K562 (cell line): ENCODE measurements at regions not wholly inside any gene's neighbourhood (a gene's known extent, or its start where the extent isn't known, plus 50 kb on each side); places are given as distances from the start of the nearest gene placed in this dataset.

ENCODE experiments used
- ATAC-seq: fragments of 200-7000 bp; cut with Tn5 transposase; 3 replicates; pipeline ENCODE4 v1.9.1; 2020; ENCODE audit warnings: moderate library complexity
- BruUV-seq: library from RNA; stranded (reverse); fragments of 400-500 nt; replicated peaks from 2 replicates; lab custom pipeline; 2021; lab: Mats Ljungman, UMichigan
- CTCF ChIA-PET: fragments of 300-600 bp; formaldehyde crosslinking; extraction: SDS; loops from one replicate; lab custom pipeline; 2021; ENCODE audit warnings: low intra/inter-chr PET ratio; lab: Yijun Ruan, JAX
- POLR2A ChIA-PET: fragments of 300-600, 350-650 bp; sonication (Branson Sonifier 250); formaldehyde crosslinking; extraction: SDS; loops from one replicate; lab custom pipeline; 2021; ENCODE audit warnings: antibody characterized with exemption, inconsistent platforms; lab: Yijun Ruan, JAX
- DNase-seq, 4 experiments: peaks; one replicate each; pipeline versions ENCODE4 v3.0.0 to v3.0.0-alpha.2; 2011 to 2018; ENCODE audit warnings: low spot score in 3 of 4, mixed read lengths in 3 of 4; ENCODE audit errors: extremely low read depth in 1 of 4
- FAIRE-seq: peaks from 2 replicates; lab custom pipeline; 2011; peaks lifted over from hg19 to GRCh38; lab: Jason Lieb, UNC
- H2AFZ ChIP-seq: 2 replicates; pipeline ENCODE4 v1.6.0; 2011; ENCODE audit warnings: low read depth, low read length, control low read depth, inconsistent platforms
- H3K27ac ChIP-seq: fragments of 200-600 bp; 3 replicates; pipeline ENCODE4 v1.8.0; 2011; ENCODE audit warnings: low read depth, mild to moderate bottlenecking, control low read depth, inconsistent platforms, low read length, moderate library complexity, mixed read lengths; ENCODE audit errors: extremely low read depth
- H3K27me3 ChIP-seq, 2 experiments: fragments of 300-600 bp in 1 of 2; 2 replicates in 1 of 2; 3 replicates in 1 of 2; pipeline versions ENCODE4 v1.6.0 to v1.8.0; 2011; ENCODE audit warnings: inconsistent platforms in 2 of 2, low read length in 2 of 2, mild to moderate bottlenecking in 1 of 2, mixed read lengths in 1 of 2, moderate library complexity in 1 of 2; ENCODE audit not compliant: control insufficient read depth in 2 of 2, insufficient read depth in 2 of 2
- H3K36me3 ChIP-seq: fragments of 300-600 bp; 3 replicates; pipeline ENCODE4 v1.8.0; 2011; ENCODE audit warnings: mild to moderate bottlenecking, low read length, inconsistent platforms; ENCODE audit not compliant: control insufficient read depth, insufficient read depth
- H3K4me1 ChIP-seq, 2 experiments: fragments of 200-600 bp in 1 of 2; replicated peaks in 1 of 2; 2 replicates in 1 of 2; 3 replicates in 1 of 2; pipeline versions ENCODE4 v1.5.1 to v1.8.0; 2011; ENCODE audit warnings: inconsistent platforms in 2 of 2, low read length in 2 of 2, mild to moderate bottlenecking in 1 of 2, mixed read lengths in 1 of 2, moderate library complexity in 1 of 2; ENCODE audit not compliant: control insufficient read depth in 2 of 2, insufficient read depth in 2 of 2
- H3K4me2 ChIP-seq: 2 replicates; pipeline ENCODE4 v1.6.1; 2011; ENCODE audit warnings: low read length, control low read depth, inconsistent platforms, mixed read lengths; ENCODE audit not compliant: insufficient read depth
- H3K4me3 ChIP-seq: fragments of 200-600 bp; sonication (generic), shearing (Covaris generic); 2 replicates; pipeline ENCODE4 v1.5.1; 2016; ENCODE audit warnings: control low read depth, inconsistent platforms
- H3K79me2 ChIP-seq: fragments of 200-600 bp; 3 replicates; pipeline ENCODE4 v1.8.0; 2011; ENCODE audit warnings: low read length, inconsistent platforms; ENCODE audit not compliant: control insufficient read depth, insufficient read depth
- H3K9ac ChIP-seq, 2 experiments: 2 replicates each; pipeline versions ENCODE4 v1.6.0 to v1.6.1; 2011; ENCODE audit warnings: low read depth in 2 of 2, low read length in 2 of 2, control low read depth in 1 of 2, inconsistent platforms in 1 of 2, mild to moderate bottlenecking in 1 of 2, mixed read lengths in 1 of 2; ENCODE audit not compliant: insufficient read depth in 1 of 2
- H3K9me1 ChIP-seq: one replicate; pipeline ENCODE4 v1.6.0; 2011; ENCODE audit warnings: inconsistent platforms, mild to moderate bottlenecking, low read length, moderate library complexity; ENCODE audit not compliant: control insufficient read depth, insufficient read depth
- H3K9me3 ChIP-seq: replicated peaks from 2 replicates; pipeline ENCODE4 v1.5.1; 2011; ENCODE audit warnings: low read depth, low read length, inconsistent platforms; ENCODE audit not compliant: control insufficient read depth, insufficient read depth
- H4K20me1 ChIP-seq: replicated peaks from 2 replicates; pipeline ENCODE4 v1.6.1; 2011; ENCODE audit warnings: low read length, inconsistent platforms, mixed read lengths; ENCODE audit not compliant: control insufficient read depth, insufficient read depth
- CHD2 ChIP-seq: IDR thresholded peaks from 2 replicates; pipeline ENCODE4 v1.6.1; 2011; ENCODE audit warnings: low read depth, low read length
- CTCFL ChIP-seq: IDR thresholded peaks from 2 replicates; pipeline ENCODE4 v1.6.1; 2011; ENCODE audit warnings: borderline replicate concordance, low read depth, mild to moderate bottlenecking, moderate library complexity, low read length; ENCODE audit not compliant: insufficient read depth, poor library complexity, severe bottlenecking
- L3MBTL2 ChIP-seq: fragments of 450-650 bp; IDR thresholded peaks from 2 replicates; pipeline ENCODE4 v1.6.1; 2016; ENCODE audit warnings: mild to moderate bottlenecking, moderate library complexity
- NCOR1 ChIP-seq: fragments of 450-650 bp; IDR thresholded peaks from 2 replicates; pipeline ENCODE4 v1.6.1; 2016; ENCODE audit warnings: mild to moderate bottlenecking, moderate library complexity
- PREB ChIP-seq: sonication (generic); formaldehyde crosslinking; IDR thresholded peaks from 2 replicates; pipeline ENCODE4 v1.8.1; 2023; ENCODE audit warnings: mild to moderate bottlenecking, missing genetic modification reagents
- RBM17 ChIP-seq: fragments of 200-400 bp; formaldehyde crosslinking; IDR thresholded peaks from 2 replicates; pipeline ENCODE4 v1.6.1; 2017; ENCODE audit warnings: low read depth, mild to moderate bottlenecking, low read length, borderline replicate concordance
- RFX1 ChIP-seq: fragments of 450-650 bp; IDR thresholded peaks from 2 replicates; pipeline ENCODE4 v1.6.1; 2016; ENCODE audit warnings: mild to moderate bottlenecking, moderate library complexity
- RNF2 ChIP-seq: sonication (generic); IDR thresholded peaks from 2 replicates; pipeline ENCODE4 v1.6.1; 2016
- SREBF1 ChIP-seq: fragments of 150-350 bp; IDR thresholded peaks from 2 replicates; pipeline ENCODE4 v1.6.1; 2014; ENCODE audit warnings: antibody characterized with exemption, low read depth, low read length, borderline replicate concordance
- TRIM28 ChIP-seq: fragments of 450-650 bp; IDR thresholded peaks from 2 replicates; pipeline ENCODE4 v1.6.1; 2017
- ZFP1 ChIP-seq: fragments of 450-650 bp; formaldehyde crosslinking; IDR thresholded peaks from 2 replicates; pipeline ENCODE4 v1.4.0; 2020; ENCODE audit warnings: mild to moderate bottlenecking, mixed read lengths
- ZFP30 ChIP-seq: fragments of 250-450 bp; sonication (Bioruptor Pico); IDR thresholded peaks from 2 replicates; pipeline ENCODE4 v1.8.0; 2022; ENCODE audit warnings: moderate library complexity, mild to moderate bottlenecking, inconsistent platforms, borderline replicate concordance
- ZNF347 ChIP-seq: fragments of 450-650 bp; formaldehyde crosslinking; IDR thresholded peaks from 2 replicates; pipeline ENCODE4 v1.4.0; 2020; ENCODE audit warnings: low read depth, mild to moderate bottlenecking, moderate library complexity
- WGBS: fragments of 100-300 bp; shearing (Covaris generic); methylation state at CpG from one replicate; pipeline ENCODE4 v1.1.6; 2016; ENCODE audit warnings: low coverage, mixed read lengths; ENCODE audit not compliant: insufficient coverage; ENCODE audit errors: missing lambda C conversion rate; 5-methylcytosine and 5-hydroxymethylcytosine counted together
- in situ Hi-C: fragments of 300-500 bp; cut with MboI; formaldehyde crosslinking; loops from 4 replicates; pipeline ENCODE4 v1.15.0; 2018; ENCODE audit warnings: inconsistent platforms, mixed read lengths
- intact Hi-C: fragments of 100-400 bp; cut with micrococcal nuclease; formaldehyde crosslinking; loops from 2 replicates; pipeline ENCODE4 v1.14.2; 2022
- TF ChIP-seq, protein P1 (sequence below), 2 experiments: IDR thresholded peaks; 2 replicates each; pipeline ENCODE4 v1.6.1; 2011; ENCODE audit warnings: borderline replicate concordance in 1 of 2, control low read depth in 1 of 2, low read depth in 1 of 2, low read length in 1 of 2, mild to moderate bottlenecking in 1 of 2, mixed read lengths in 1 of 2, moderate library complexity in 1 of 2; ENCODE audit not compliant: insufficient read depth in 1 of 2, insufficient read length in 1 of 2, poor library complexity in 1 of 2, severe bottlenecking in 1 of 2; ENCODE audit errors: extremely low read depth in 1 of 2

DNA sequence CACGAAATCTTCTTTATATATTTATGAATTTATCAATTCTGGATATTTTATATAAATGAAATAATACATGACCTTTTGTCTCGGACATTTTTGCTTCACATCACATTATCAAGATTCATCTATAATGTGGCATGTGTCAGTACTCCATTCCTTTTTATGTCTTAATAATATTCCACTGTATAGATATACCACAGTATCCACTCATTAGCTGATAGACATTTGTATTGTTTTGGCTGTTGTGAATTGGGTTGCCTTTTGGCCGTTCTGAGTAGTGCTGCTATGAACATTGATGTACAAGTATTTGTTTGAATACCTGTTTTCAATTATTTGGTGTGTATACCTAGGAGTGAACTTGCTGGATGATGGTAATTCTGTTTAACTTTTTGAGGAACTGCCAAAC, 323.8 kb upstream of the CA10 start (continued):
- TF ChIP-seq PREB (CRISPR knock-in tag) (no peak), TRIM28 (no peak), CHD2 (no peak), L3MBTL2 (no peak), SREBF1 (no peak)
- TF ChIP-seq, all 486 proteins: peak for 0

GRCh38 chr17:52477824-52478699, 319.5 kb upstream of the CA10 start:
- Histone ChIP-seq H2AFZ (no peak overlapping the region), H3K9me1 (no peaks in the 10 kb centered on the region), H3K27me3 (no peaks in the 10 kb centered on the region), H4K20me1 (no peaks in the 10 kb centered on the region), H3K4me1 (no peaks in the 10 kb centered on the region), H3K9me3 (no peaks in the 10 kb centered on the region), H3K79me2 (no peaks in the 10 kb centered on the region), H3K36me3 (no peaks in the 10 kb centered on the region), H3K4me3 (no peak overlapping the region), H3K27ac (no peak overlapping the region), H3K9ac (no peak overlapping the region), H3K4me2 (no peak overlapping the region)
- in situ Hi-C loops (no loop called here), intact Hi-C loops (no loop called here)
- POLR2A ChIA-PET: interaction anchor here (0.5 kb wide), 1 partner anchor 194 kb away, joined by 3 read pairs; no protein-coding TSS in a partner anchor
- ATAC-seq (no peak), DNase-seq (no peak), FAIRE-seq (no peak)
- BruUV-seq: no TSS peak
- 0% methylated on average over 5 of the region's 9 CpGs for WGBS
- CTCF ChIA-PET: no interaction called here
- TF ChIP-seq CTCFL: no peak
- TF ChIP-seq RNF2: no peak
- TF ChIP-seq, protein P1, sequence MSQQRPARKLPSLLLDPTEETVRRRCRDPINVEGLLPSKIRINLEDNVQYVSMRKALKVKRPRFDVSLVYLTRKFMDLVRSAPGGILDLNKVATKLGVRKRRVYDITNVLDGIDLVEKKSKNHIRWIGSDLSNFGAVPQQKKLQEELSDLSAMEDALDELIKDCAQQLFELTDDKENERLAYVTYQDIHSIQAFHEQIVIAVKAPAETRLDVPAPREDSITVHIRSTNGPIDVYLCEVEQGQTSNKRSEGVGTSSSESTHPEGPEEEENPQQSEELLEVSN (IDR thresholded peaks at IDR 0.05; ENCODE audit: borderline replicate concordance in 1 of 2, extremely low read depth in 1 of 2, insufficient read depth in 1 of 2, insufficient read length in 1 of 2, low read depth in 1 of 2, low read length in 1 of 2, poor library complexity in 1 of 2, severe bottlenecking in 1 of 2): no peak
- TF ChIP-seq RFX1: no peak
- no peak for TF ChIP-seq NCOR1
- TF ChIP-seq ZNF347 (CRISPR knock-in tag): no peak
- no peak for TF ChIP-seq RBM17
- TF ChIP-seq ZFP1: no peak
- TF ChIP-seq ZFP30: no peak
